ENCODE measurements at regions not wholly inside any gene's neighbourhood (a gene's known extent, or its start where the extent isn't known, plus 50 kb on each side); places are given as distances from the start of the nearest gene placed in this dataset.

DNA sequence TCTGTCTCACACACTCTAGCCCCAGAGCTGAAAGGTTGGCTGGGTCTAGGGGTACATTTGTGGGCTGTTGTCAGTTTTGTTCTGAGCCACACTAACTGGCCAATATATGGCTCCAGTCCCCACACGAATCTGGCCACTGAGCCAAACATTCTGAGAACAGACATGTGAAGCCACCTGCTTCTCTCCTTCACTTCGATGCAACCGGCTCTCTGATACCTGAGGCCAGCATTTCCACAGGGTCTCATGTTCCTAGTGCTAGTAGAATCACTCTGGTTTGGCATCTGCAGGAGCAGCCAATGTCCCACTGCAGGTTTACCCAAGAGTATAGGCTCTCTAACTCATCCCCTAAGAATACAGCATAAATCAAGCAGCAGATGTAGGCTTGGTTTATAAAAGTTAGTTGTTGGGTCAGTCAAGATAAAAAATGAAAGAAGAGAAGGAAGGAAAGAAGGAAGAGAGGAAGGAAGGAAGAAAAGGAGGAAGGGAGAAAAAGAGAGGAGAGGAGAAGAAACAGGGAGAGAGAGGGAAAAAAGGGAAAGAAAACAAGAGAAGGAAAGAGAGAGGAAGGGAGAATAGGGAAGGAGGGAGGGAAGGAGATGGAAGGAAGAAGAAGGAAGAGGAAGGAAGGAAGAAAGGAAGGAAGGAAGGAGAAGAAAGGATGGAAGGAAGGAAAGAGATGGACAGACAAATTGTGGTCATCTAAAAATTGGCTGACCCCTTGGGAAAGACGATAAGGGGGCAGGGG is 75.1 kb downstream of the STRA8 start:
- ChIA-PET POLR2A (no interaction called here), CTCF (interaction anchor here (0.7 kb wide), 1 partner anchor 143 kb away, joined by 3 read pairs; no protein-coding TSS in a partner anchor)
- peak; percentile 91 for TF ChIP-seq ZNF366 (tag by site-specific recombination; conservative IDR thresholded peaks at IDR 0.05)
- TF ChIP-seq ZNF510 (tag by site-specific recombination; IDR thresholded peaks at IDR 0.05; ENCODE audit: insufficient replicate concordance): no peak
- TF ChIP-seq, protein P1, sequence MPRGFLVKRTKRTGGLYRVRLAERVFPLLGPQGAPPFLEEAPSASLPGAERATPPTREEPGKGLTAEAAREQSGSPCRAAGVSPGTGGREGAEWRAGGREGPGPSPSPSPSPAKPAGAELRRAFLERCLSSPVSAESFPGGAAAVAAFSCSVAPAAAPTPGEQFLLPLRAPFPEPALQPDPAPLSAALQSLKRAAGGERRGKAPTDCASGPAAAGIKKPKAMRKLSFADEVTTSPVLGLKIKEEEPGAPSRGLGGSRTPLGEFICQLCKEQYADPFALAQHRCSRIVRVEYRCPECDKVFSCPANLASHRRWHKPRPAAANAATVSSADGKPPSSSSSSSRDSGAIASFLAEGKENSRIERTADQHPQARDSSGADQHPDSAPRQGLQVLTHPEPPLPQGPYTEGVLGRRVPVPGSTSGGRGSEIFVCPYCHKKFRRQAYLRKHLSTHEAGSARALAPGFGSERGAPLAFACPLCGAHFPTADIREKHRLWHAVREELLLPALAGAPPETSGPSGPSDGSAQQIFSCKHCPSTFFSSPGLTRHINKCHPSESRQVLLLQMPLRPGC (tag by site-specific recombination; IDR thresholded peaks at IDR 0.05): no peak
- H3K27ac ChIP-seq (ENCODE audit: extremely low read depth, low read depth, low read length): no peak overlapping the region
- H3K4me1 ChIP-seq (ENCODE audit: control insufficient read depth, insufficient read depth, low read length): no peaks in the 10 kb centered on the region
- H3K4me3 ChIP-seq (ENCODE audit: low read depth, low read length): no peak overlapping the region
- no peaks in the 10 kb centered on the region for H3K36me3 ChIP-seq (ENCODE audit: control insufficient read depth in 2 of 2, insufficient read depth in 1 of 2, low read length in 2 of 2)
- no peaks in the 10 kb centered on the region for H3K9me3 ChIP-seq (ENCODE audit: control insufficient read depth, insufficient read depth, low read depth, low read length)
